Right lobe of liver (tissue), 6 donors: ENCODE measurements at regions not wholly inside any gene's neighbourhood (a gene's known extent, or its start where the extent isn't known, plus 50 kb on each side); places are given as distances from the start of the nearest gene placed in this dataset.

ENCODE experiments used
- ATAC-seq, 4 donors: fragments of 200-7000 bp; cut with Tn5 transposase; one replicate each; pipeline ENCODE4 v1.9.1; 2020; ENCODE audit warnings: mild to moderate bottlenecking in 4 of 4, moderate library complexity in 4 of 4
- DNase-seq, 3 donors: peaks; one replicate each; pipeline ENCODE4 v3.0.0-alpha.2; 2020
- H3K27ac ChIP-seq, 3 donors: fragments of 200-600 bp; one replicate each; pipeline ENCODE4 v1.8.0; 2022
- H3K27me3 ChIP-seq, 2 donors: fragments of 200-600 bp; one replicate each; pipeline ENCODE4 v1.8.0; 2022
- H3K36me3 ChIP-seq, 4 donors: fragments of 200-600 bp; sonication (generic) in 1 of 4; one replicate each; pipeline versions ENCODE4 v1.5.1 to v1.8.0; 2017 to 2022; ENCODE audit warnings: control low read depth in 1 of 4
- H3K4me1 ChIP-seq, 4 donors: fragments of 200-600 bp; sonication (generic) in 1 of 4; one replicate each; pipeline versions ENCODE4 v1.5.1 to v1.8.0; 2017 to 2022; ENCODE audit warnings: control low read depth in 1 of 4
- H3K4me3 ChIP-seq, 3 donors: fragments of 200-600 bp; one replicate each; pipeline ENCODE4 v1.8.0; 2022
- H3K9me3 ChIP-seq, 4 donors: fragments of 200-600 bp; sonication (generic) in 1 of 4; one replicate each; pipeline versions ENCODE4 v1.5.1 to v1.8.0; 2017 to 2022; ENCODE audit warnings: control low read depth in 1 of 4
- CTCF ChIP-seq, 4 donors: fragments of 200-600 bp in 3 of 4; fragments of 450-650 bp in 1 of 4; IDR thresholded peaks; one replicate each; pipeline versions ENCODE4 v1.5.1 to v1.8.0; 2016 to 2022; ENCODE audit warnings: antibody characterized with exemption in 4 of 4, mild to moderate bottlenecking in 2 of 4
- POLR2A ChIP-seq: fragments of 450-650 bp; IDR thresholded peaks from one replicate; pipeline ENCODE4 v1.6.1; 2017; ENCODE audit warnings: antibody characterized with exemption, mild to moderate bottlenecking
- WGBS: methylation state at CpG from one replicate; pipeline ENCODE4 v1.1.6; 2018; ENCODE audit warnings: low coverage, low lambda C conversion rate; ENCODE audit not compliant: insufficient coverage; ENCODE audit errors: missing lambda C conversion rate; 5-methylcytosine and 5-hydroxymethylcytosine counted together
- intact Hi-C, 2 donors: fragments of 100-400 bp; cut with DNase I; formaldehyde crosslinking; loops; one replicate each; pipeline versions ENCODE4 v1.11.2 to v1.14.1; 2022
- donor health status: DM: no; HTN: yes; CAD: no.
- donor health status: DM: no; HTN: no; CAD: no.
- donor health status: DM: no; HTN: no; CAD: no.
- donor health status: DM: no; HTN: yes; CAD: no.
- donor health status: DM: no; HTN: yes; CAD: no.

DNA sequence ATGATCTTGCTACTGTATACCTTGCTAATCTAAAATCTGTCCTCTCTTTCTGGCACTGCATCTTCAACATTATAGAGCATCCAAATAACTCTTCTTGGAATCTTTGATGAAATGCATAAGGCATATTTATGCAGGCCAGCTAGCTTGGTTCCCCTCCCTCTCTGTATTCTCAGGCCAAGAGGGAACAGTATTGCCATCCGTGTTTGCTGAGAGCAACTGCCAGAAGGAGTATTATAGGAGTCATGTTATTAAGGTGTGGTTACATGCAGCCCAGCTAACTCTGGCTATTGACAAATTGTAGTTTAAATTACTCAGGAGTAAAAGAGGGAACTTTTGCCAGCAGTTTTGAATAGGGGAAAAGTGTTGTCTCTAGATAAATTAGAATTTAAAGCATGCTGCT, 309.3 kb upstream of the E2F7 start:
- Histone ChIP-seq H3K27ac (no peak overlapping the region), H3K9me3 (no peaks in the 10 kb centered on the region), H3K4me3 (no peak overlapping the region), H3K4me1 (no peaks in the 10 kb centered on the region), H3K36me3 (no peaks in the 10 kb centered on the region), H3K27me3 (no peaks in the 10 kb centered on the region)
- WGBS, result 50% methylated on average over 1 of the region's 1 CpG
- TF ChIP-seq CTCF (IDR thresholded peaks at IDR 0.05), result no peak
- no peak for TF ChIP-seq POLR2A
- ATAC-seq, result no peak
- no peak for DNase-seq
- intact Hi-C loops, result no loop called here

GRCh38 chr12:77372494-77372893, 307.1 kb upstream of the E2F7 start:
- no peak for ATAC-seq
- H3K4me1 ChIP-seq, result no peaks in the 10 kb centered on the region
- WGBS, result 50% methylated on average over 1 of the region's 1 CpG
- TF ChIP-seq POLR2A (no peak), CTCF (IDR thresholded peaks at IDR 0.05) (no peak)
- no peak for DNase-seq
- no peak overlapping the region for H3K4me3 ChIP-seq
- H3K9me3 ChIP-seq, result no peaks in the 10 kb centered on the region
- intact Hi-C loops, result no loop called here
- H3K27ac ChIP-seq, result no peak overlapping the region
- no peaks in the 10 kb centered on the region for H3K27me3 ChIP-seq
- H3K36me3 ChIP-seq, result no peaks in the 10 kb centered on the region

DNA sequence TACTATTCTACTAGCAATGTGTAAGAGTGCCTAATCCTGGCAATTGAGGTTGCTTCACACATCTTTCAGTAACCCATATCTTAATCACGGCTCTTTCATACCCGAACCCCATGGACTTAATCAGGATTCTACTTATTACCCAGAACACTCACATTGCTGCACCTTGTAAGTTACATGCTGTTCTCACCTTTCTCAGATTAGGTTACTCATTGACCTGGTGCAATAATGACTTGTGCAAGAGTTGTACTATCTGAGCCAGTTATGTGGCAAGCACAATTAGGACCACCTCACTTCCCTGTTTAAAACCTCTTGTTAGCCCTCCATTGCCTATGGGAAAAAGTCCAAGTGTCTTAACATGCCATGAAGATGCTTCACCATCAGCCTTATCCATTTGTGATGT, 306.7 kb upstream of the E2F7 start:
- ATAC-seq (peak in 1 of 4 donors; percentile 23), DNase-seq (no peak)
- Histone ChIP-seq H3K36me3 (no peaks in the 10 kb centered on the region), H3K4me1 (no peaks in the 10 kb centered on the region), H3K9me3 (no peaks in the 10 kb centered on the region), H3K27ac (no peak overlapping the region), H3K27me3 (no peaks in the 10 kb centered on the region), H3K4me3 (no peak overlapping the region)
- intact Hi-C loops, result no loop called here
- 52% methylated on average over 2 of the region's 2 CpGs for WGBS
- TF ChIP-seq POLR2A (no peak), CTCF (IDR thresholded peaks at IDR 0.05) (no peak)

- H3K4me1 ChIP-seq, result no peaks in the 10 kb centered on the region
- no peaks in the 10 kb centered on the region for H3K36me3 ChIP-seq
- no peak for DNase-seq
- intact Hi-C loops, result no loop called here
- no peaks in the 10 kb centered on the region for H3K27me3 ChIP-seq
- no peak for ATAC-seq
- no peak overlapping the region for H3K4me3 ChIP-seq
- no peak overlapping the region for H3K27ac ChIP-seq
- WGBS, result 96% methylated on average over 2 of the region's 2 CpGs
- TF ChIP-seq CTCF (IDR thresholded peaks at IDR 0.05) (no peak), POLR2A (no peak)
- H3K9me3 ChIP-seq, result no peaks in the 10 kb centered on the region
Measured at GRCh38 chr12:77368379-77368778, 303.0 kb upstream of the E2F7 start.

- no peaks in the 10 kb centered on the region for H3K36me3 ChIP-seq
- ATAC-seq (no peak), DNase-seq (no peak)
- H3K4me1 ChIP-seq, result no peaks in the 10 kb centered on the region
- no peaks in the 10 kb centered on the region for H3K27me3 ChIP-seq
- TF ChIP-seq POLR2A (no peak), CTCF (IDR thresholded peaks at IDR 0.05) (no peak)
- H3K4me3 ChIP-seq, result no peak overlapping the region
- H3K9me3 ChIP-seq, result no peaks in the 10 kb centered on the region
- H3K27ac ChIP-seq, result no peak overlapping the region
- intact Hi-C loops, result no loop called here
- WGBS, result 83% methylated on average over 2 of the region's 2 CpGs
Measured at GRCh38 chr12:77366616-77367015, 301.2 kb upstream of the E2F7 start.
